GM19395 (cell line): ENCODE measurements at regions not wholly inside any gene's neighbourhood (a gene's known extent, or its start where the extent isn't known, plus 50 kb on each side); places are given as distances from the start of the nearest gene placed in this dataset.

ENCODE experiments used
- ATAC-seq: cut with Tn5 transposase; IDR thresholded peaks from one replicate; pipeline ENCODE4 v1.9.1; 2021; ENCODE audit warnings: mild to moderate bottlenecking, moderate library complexity; ENCODE audit not compliant: unreplicated experiment

DNA sequence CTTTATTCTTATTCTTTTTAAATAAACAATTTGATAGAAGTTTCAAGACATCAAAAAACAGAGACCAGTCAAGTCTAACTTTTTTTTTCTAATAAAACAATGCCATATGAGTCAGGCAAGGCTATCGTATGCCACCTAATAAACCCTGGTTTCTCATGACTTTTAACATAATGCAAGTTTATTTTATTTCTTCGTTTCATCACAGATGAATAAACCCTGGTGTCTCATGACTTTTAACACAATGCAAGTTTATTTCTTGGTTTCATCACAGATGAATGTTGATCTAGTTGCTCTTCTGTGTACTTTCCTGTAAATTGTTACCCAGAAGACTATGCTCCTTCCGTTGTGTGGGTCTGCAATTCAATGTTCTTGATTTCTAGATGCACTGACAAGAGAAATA lies 905.4 kb downstream of the ROBO2 start:
- no peak for ATAC-seq

DNA sequence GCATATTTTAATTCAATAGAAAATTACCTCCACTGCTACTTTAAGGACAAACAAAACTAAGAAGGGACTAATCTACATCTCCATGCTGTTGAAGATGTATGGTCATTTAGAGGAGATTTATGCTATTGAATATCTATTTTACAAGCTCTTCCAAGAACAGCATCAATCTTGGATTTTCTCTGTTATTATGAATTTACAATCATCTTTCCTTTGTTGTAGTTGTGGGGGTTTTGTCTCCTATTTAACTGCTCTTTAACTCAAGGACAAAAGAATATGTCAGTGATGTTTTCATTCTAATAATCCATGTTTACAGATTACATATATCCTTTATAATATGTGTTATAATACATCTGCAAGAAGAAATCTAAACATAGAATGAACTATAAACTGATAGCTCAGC lies 907.8 kb downstream of the ROBO2 start:
- no peak for ATAC-seq

DNA sequence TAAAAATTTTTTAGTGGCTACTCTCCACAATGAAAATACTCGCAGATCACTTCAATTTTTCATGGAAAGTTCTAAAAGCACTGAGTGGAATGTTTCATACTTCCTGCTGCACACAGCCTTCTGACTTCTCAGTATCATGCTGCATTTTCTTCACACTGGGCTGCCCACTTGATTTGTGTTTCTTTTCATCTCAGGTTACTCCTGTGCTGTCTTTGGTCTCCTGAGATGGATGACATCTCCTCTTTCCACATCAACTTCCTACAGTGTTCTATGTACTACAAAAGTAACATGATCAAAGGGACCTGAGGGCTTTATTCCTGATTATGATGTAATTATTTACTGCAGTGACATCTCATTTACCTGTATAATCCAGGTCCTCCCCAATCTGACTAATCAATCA lies 927.7 kb downstream of the ROBO2 start:
- ATAC-seq, result no peak

DNA sequence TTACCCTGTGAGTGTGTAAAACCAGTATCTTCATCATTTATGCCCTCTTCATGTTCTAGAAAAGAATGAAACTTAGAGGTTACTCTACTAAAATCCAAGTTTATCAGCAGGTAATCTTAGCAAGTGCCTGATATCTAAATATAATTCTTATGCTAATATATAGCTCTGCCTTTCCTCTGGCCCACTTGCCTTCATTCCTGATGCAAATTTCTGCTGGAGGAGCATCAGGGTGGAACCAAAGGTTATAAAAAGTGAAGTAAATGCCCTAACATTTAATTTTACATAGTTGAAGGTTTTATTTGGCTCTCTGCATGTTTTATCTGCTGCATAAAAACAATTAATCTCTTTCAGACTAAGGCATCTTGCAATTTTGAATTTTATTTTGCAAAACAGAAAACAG lies 936.2 kb downstream of the ROBO2 start:
- no peak for ATAC-seq

DNA sequence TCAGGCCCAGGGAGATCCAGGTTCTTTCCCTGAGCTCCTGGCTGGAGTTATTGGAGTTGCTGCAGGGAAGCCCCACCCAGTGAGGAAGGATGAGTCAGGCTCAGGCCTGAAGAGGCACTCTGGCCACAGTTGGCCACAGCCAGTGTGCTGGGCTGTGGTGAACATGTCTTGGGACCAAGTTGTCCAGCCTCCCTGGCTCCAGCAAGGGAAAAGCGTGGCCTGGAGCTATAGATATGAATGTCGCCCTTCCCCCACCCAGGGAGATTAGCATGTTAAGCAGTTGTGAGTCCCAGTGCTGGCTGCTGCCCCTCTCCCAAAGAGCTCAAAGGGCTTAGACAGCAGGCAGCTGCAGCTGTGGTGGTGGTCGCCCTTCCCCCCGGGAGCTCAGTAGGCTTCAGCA lies 963.2 kb downstream of the ROBO2 start:
- ATAC-seq, result no peak

DNA sequence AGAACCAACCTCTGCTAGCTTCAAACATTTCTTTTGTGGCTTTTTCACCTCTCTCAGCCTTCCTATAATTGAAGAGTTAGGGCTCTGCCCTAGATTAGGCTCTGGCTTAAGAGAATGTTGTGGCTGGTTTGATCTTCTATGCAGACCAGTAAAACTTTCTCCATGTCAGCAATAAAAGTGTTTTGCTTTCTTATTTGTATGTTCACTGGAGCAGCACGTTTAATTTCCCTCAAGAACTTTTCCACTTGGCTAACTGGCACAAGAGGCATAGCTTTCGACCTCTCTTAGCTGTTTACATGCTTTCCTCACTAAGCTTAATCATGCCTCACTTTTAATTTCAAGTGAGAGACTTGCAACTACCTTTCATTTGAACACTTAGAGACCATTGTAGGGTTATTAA lies 964.7 kb downstream of the ROBO2 start:
- ATAC-seq, result no peak

DNA sequence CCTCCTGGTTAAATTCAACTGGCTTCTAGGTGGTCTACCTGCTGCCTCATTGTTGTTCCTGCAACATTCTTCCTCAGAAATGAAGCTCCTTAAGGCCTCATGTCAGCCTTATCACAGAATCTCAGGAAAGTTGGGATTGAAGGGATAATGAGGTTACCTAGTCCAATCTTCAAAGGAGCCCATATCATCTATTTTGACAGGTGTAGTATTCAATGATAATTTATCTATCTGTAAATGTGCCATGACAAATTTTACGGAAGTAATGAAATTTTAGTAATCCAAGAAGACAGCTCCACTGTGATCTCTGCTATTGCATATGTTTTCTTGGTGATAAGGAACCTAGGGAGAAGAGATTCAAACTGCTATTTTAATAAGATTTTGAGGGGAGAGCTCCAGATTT lies 973.8 kb downstream of the ROBO2 start:
- no peak for ATAC-seq

DNA sequence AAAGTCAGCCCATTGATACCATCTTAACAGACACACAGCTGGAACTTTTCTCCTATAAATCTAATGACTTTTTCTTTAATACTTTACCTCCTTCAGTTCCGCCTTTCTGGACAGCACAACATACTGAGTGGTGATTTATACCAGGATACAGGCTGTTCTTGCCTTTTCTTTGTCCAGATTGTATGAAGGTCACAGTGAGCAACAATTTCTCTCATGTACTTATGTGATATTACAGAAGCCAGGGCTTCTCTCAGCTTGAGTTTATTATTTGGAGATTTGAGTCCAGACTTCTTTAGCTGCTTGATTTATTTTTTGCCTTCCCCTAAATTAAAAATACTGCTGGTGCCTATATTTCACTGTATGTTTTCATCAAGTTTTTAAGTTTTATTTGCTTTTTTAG lies 976.0 kb downstream of the ROBO2 start:
- no peak for ATAC-seq

DNA sequence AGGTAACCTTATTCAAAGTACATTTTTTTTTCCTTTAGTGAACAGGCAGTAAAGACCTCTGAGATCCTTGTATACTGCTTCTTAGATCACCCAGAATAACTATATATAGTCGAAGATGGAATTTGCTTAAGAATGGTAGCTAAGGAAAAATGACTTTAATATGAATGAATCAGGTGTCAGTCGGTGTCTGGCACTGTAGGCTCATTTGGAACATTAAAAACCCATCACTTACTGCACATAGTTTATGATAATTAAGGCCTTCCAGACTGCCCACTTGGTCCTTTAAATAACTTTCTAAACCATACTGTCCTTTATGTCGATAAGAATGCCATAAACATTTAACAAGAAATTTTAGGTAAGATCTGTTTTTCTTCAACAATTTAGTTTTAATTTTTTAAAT lies 981.8 kb downstream of the ROBO2 start:
- ATAC-seq, result no peak

DNA sequence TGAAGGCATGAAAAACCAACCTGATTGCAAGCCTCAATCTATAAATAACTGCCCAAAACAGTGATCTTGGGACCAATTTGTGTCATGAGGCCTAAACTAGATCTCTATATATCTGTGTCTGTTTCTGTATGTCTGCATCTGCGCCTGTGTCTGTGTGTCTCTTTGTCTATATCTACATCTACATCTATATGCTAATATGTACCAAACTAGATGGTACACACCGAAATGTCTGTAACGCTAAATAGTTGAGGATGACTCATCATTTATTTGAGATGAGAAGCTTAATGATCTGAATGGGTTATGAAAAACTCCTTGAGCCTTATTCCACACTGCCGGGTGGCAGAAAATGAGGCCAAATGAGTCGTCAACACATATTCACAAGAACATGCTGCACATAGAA lies 982.3 kb downstream of the ROBO2 start:
- no peak for ATAC-seq

DNA sequence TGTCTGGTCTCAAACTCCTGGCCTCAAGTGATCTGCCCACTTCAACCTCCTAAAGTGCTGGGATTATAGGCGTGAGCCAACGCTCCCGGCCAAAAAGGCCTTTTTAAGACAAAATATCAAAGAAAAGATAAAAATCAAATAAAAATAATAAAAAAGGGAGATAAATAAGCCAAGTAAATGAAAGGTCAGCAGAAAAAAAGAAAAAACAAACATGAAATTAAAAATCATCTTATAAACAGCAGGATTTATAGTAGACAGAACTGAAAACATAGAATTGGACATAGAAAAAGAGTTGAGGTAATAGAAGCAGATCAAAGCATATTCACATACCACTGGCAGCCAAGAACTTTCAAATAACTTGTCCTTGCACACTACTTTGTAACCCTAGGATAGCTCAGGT lies 983.4 kb downstream of the ROBO2 start:
- ATAC-seq, result no peak

DNA sequence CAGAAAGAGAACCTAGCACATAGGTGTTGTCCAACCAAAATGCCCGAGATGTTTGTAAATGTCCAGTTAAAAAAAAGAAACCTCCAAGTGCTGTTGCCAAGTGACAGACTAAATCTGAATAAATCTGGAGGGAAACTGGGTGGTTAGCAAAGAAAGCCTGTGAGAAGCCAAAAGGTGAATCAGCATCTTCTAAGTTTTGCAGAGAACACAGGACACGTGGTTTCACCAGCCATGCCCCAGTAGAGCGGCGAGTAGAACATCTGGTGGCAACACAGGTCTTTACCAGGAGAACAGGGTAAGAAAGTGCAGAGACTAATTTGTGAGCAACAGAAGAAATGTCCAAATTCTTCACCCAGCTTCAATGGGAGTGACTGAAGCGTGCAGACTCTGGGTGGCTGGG lies 986.0 kb downstream of the ROBO2 start:
- no peak for ATAC-seq

DNA sequence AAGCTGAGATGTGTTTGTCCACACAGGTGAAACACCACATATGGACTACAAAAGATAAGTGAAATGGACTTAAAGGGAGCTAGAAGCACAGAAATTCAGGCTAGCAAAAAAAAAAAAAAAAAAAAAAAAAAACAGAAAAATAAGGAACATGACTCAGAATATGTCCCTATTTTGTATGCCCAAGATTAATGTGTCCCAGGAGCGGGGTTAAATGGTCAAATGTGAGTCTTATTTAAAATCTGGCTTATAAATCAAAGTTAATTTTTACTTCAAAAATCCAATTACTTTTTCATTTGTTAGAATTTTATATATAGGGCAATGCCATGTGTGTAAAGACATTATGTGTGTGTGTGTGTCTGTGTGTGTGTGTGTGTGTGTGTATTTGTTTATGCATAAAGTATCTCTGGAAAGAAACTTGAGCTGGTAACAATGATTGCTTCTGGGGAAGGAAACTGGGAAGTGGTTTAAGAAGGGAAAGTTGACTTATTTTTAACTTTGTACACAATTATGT lies 986.5 kb downstream of the ROBO2 start:
- no peak for ATAC-seq

DNA sequence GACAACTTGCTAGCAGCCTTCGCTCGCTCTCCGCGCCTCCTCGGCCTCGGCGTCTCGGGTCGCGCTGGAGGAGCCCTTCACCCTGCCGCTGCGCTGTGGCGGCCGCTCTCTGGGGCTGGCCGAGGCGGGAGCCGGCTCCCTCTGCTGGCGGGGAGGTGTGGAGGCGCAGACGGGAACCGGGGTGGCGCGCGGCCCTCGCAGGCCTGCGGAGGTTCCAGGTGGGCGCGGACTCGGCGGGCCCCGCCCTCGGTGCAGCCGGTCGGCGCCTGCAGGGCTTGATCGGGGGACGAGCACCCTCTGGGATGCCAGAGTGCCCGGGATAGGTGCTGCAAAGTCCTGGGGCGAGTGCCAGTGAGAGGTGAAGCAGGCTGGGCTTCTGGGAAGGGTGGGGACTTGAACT lies 989.9 kb downstream of the ROBO2 start:
- no peak for ATAC-seq

DNA sequence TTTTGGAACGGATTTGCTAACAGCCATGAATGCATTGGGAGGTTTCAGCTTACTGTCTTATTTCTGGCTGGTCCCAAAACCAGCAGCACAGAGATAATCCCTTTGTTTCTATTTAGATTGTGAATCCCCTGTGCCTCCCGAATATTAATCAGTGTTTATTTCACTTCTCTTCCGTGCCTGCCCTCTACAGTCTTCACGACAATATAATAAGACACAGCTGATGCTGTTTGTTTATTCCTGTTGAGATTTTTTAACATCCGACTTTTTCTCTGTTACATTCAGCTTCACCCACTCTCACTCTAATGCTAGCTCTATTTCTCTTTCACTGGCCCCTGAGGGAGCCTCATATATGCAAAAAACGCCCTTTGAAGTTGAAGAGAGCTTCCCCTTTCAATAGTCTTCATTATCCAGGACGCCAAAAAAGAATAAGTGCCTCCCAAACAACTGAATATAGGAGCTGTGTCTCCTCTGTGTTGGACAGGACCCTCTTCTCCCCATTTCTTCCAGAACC lies 995.3 kb downstream of the ROBO2 start:
- no peak for ATAC-seq

DNA sequence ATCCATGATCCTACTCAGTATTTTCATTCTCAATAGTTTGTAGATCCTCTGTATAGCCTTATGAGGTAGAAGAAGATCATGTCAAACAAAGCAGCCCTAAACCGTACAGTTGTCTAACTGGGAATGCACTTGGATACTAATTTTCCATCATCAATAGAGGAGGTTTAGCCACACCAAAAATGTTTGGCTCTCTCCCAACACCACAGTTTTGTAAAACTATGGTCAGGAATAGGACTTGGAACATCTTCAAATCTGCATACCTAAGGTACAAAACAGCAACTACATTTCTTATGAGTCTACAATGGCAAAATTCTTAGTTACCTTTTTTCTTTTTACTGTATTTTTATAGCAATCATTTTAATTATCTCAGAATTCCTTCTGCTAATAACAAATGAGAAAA lies 1001.6 kb downstream of the ROBO2 start:
- ATAC-seq, result no peak

DNA sequence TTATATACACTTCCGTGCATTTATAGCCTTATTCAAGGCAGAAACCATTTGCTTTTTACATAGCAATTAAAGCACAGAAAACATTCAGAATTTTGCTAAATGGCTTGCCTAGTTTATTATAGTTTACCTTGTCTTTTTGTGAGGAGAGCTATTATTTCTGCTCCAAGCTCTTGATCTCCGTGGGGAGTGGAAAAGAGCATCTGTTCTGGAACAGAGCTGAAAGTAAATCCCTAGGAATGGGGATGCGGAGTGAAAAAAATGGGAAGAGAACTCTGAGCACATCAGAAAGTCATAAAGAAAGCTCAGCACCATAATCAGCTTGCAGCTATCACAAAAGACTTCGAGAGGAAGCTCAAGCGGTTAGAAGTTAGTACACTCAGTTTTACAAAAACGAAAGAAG lies 1006.7 kb downstream of the ROBO2 start:
- ATAC-seq, result no peak

DNA sequence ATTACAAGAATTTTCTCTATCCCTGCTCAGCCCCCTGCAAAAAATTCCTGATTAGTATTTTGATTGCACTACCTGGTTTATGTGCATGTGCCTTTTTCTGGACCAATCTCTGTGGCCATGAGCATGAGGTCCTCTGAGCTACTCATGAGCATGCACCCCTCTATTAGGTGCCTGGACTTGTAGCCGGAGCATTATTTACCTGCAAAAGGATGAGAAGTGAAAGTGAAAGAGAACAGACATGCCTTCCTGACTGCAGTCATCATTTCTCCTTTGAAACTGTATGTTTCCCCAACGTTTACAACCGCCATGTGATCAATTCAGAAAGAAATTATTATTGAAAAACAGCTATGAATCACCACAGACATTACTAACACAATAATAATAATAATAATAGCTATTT lies 1008.8 kb downstream of the ROBO2 start:
- no peak for ATAC-seq

DNA sequence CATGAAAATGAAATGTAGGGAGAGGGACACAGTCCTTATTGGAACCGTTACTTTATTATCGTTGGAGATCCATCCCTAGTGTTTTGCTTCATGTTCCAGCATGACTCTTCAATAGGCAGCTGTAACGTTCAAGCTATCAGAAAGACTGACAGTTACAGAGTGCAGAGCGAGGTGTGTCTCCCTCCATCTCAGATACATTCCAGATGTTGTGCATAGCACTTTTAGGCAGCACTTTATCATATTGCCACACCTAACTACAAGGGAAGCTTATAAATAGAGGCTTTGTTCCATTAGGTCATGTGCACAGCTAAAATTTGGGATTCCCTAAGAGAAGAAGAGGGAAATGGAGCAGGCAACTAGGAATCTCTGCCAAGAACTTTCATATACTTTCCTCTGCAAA lies 1009.6 kb downstream of the ROBO2 start:
- ATAC-seq, result no peak

DNA sequence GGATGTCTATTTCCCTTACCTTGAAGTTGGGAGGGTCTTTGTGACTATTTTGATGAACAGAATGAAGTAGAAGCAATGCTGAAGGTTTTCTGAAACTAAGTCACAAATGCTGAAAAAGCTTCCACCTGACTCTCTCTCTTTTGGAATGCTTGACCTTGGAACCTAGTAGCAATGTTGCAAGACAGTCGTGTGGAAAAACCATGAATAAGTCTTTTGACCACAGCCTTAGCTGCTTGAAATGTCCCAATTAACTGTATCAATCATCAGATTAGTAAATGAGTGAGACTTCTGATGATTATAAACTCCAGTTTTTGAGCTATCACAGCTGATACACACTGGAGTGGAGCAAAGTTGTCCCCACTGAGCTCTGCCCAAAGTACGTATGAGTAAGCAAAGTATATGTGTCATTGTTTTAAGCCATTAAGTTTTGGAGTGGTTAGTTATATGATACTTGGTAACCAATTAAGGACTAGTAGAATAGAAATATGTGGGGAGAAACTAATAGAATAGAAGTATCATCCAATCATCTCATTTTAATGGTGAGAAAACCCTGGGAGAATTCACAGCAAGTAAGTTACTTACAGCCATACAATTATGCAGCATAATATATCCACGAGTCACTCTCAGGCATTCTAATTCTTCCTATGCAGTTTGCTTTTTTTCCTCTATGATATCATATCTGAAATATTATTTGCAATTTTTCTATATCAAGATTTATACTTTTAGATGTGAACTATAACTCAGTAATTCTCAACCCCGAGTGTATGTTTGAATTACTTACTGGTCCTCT lies 1010.6 kb downstream of the ROBO2 start:
- ATAC-seq, result no peak

DNA sequence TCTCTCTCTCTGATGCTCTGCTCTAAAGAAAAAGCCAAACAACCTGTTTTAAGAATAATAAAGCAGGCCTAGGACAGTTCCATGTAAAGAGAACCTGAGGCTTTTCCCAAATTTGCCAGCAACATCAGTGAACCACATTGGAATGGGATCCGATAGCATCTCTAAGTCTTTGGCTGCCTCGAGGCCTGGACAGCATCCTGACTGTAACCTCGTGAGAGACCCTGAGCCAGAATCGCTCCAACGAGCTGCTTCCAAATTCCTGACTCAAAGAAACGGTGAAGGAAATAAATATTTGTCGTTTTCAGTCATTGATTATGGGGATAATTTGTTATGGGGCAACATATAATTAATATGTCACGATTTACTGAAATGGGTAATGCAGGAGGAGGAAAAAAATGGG lies 1012.8 kb downstream of the ROBO2 start:
- no peak for ATAC-seq

DNA sequence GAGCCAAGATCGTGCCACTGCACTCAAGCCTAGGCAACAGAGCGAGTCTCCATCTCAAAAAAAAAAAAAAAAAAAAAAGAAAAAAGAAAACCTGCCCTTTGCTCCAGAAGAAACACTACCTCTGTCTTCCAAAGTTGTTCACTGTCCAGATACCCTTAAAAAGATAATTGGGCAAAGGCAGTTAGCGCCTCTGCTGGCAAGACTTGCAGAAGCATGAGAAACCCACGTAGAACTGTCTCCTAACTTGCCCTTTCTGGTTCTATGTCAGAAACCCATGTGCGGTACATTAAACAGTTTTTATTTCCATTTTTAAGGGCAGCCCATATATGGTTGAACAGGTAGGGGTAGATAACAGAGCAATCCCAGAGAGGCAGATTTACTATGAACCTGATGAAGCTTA lies 1026.4 kb downstream of the ROBO2 start:
- no peak for ATAC-seq

DNA sequence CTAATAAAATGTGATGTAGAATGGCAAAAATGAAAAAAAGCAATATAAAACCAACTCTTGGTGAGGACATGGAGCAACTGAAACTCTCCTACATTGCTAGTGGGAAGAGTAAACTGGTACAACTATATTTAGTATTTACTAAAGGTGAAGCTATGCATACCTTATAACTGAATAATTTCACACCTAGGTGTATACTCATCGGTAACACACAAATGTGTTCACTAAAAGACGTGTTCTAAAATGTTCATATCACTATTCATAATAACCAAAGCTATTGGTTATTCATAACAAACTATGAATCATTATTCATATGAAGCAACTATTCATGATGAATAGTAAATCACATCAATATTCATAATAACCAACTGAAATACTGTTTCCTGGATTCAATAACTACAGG lies 1030.3 kb downstream of the ROBO2 start:
- ATAC-seq, result no peak
